Pancreas (tissue), 10 donors: ENCODE measurements at regions not wholly inside any gene's neighbourhood (a gene's known extent, or its start where the extent isn't known, plus 50 kb on each side); places are given as distances from the start of the nearest gene placed in this dataset.

Experiments
- ATAC-seq, 4 donors: fragments of 200-7000 bp; cut with Tn5 transposase; one replicate each; pipeline versions ENCODE4 v1.8.0 to v1.9.1; 2020; ENCODE audit warnings: mild to moderate bottlenecking in 4 of 4, moderate library complexity in 4 of 4
- DNase-seq, 6 donors: peaks; one replicate each; pipeline ENCODE4 v3.0.0-alpha.2; 2020
- FAIRE-seq: peaks from 2 replicates; lab custom pipeline; 2012; peaks lifted over from hg19 to GRCh38; lab: Jason Lieb, UNC
- H3K27ac ChIP-seq, 4 donors: fragments of 200-600 bp; sonication (generic); 1 replicate in 3 of 4; 2 replicates in 1 of 4; pipeline versions ENCODE4 v1.5.0 to v1.8.0; 2020
- H3K27me3 ChIP-seq, 4 donors: fragments of 200-600 bp; one replicate each; pipeline ENCODE4 v1.8.0; 2021
- H3K36me3 ChIP-seq, 3 donors: fragments of 200-600 bp; sonication (generic) in 1 of 3; one replicate each; pipeline versions ENCODE4 v1.5.0 to v1.8.0; 2020 to 2021
- H3K4me1 ChIP-seq, 3 donors: fragments of 200-600 bp; one replicate each; pipeline ENCODE4 v1.8.0; 2021
- H3K4me3 ChIP-seq, 4 donors: fragments of 200-600 bp; sonication (generic) in 2 of 4; one replicate each; pipeline versions ENCODE4 v1.5.0 to v1.8.0; 2020 to 2021
- H3K9me3 ChIP-seq, 4 donors: fragments of 200-600 bp; one replicate each; pipeline ENCODE4 v1.8.0; 2021
- CTCF ChIP-seq, 4 donors: fragments of 200-600 bp; sonication (generic) in 3 of 4; IDR thresholded peaks; one replicate each; pipeline versions ENCODE4 v1.5.0 to v1.8.0; 2021; ENCODE audit warnings: antibody characterized with exemption in 4 of 4
- WGBS, 2 donors: extraction: QIAGEN DNeasy Blood & Tissue Kit; methylation state at CpG; one replicate each; pipeline ENCODE4 v1.1.7; 2013; 5-methylcytosine and 5-hydroxymethylcytosine counted together
- intact Hi-C, 3 donors: fragments of 100-400 bp; cut with DNase I; formaldehyde crosslinking; loops; one replicate each; pipeline versions ENCODE4 v1.11.1 to v1.14.2; 2022
- donor health status: healthy with polysubstance abuse.
- donor health status: DM: no; HTN: no; CAD: no; lungs with moderate emphysema.
- donor health status: DM: no; HTN: no; CAD: no.
- donor health status: control.
- donor health status: control.
- donor health status: Bipolar disorder and iron deficiency.
- donor health status: DM: yes; HTN: yes; CAD: no.
- donor health status: DM: no; HTN: no; CAD: no.
- donor health status: DM: no; HTN: no; CAD: no.
- donor health status: DM: yes; HTN: yes; CAD: no.

- Histone ChIP-seq H3K9me3 (no peaks in the 10 kb centered on the region), H3K36me3 (no peaks in the 10 kb centered on the region), H3K27me3 (no peaks in the 10 kb centered on the region), H3K4me3 (no peak overlapping the region), H3K4me1 (no peaks in the 10 kb centered on the region), H3K27ac (no peak overlapping the region)
- DNase-seq (no peak), FAIRE-seq (no peak), ATAC-seq (no peak)
- intact Hi-C loops: no loop called here
- no peak for TF ChIP-seq CTCF (IDR thresholded peaks at IDR 0.05)
- WGBS, 2 donors: 86 to 91% methylated on average over 6 of the region's 6 CpGs
These were observed 200.6 kb upstream of the KLF3 start for GRCh38 chr4:38463268-38463958.

GRCh38 chr4:38464328-38464727 is 199.7 kb upstream of the KLF3 start:
- DNase-seq (no peak), ATAC-seq (no peak), FAIRE-seq (no peak)
- Histone ChIP-seq H3K4me1 (no peaks in the 10 kb centered on the region), H3K27me3 (no peaks in the 10 kb centered on the region), H3K4me3 (no peak overlapping the region), H3K9me3 (no peaks in the 10 kb centered on the region), H3K36me3 (no peaks in the 10 kb centered on the region), H3K27ac (no peak overlapping the region)
- 91 to 92% methylated on average over 4 of the region's 4 CpGs for WGBS, 2 donors
- intact Hi-C loops: no loop called here
- no peak for TF ChIP-seq CTCF (IDR thresholded peaks at IDR 0.05)

- TF ChIP-seq CTCF (IDR thresholded peaks at IDR 0.05): no peak
- ATAC-seq (no peak), DNase-seq (no peak), FAIRE-seq (no peak)
- Histone ChIP-seq H3K9me3 (no peaks in the 10 kb centered on the region), H3K4me1 (no peaks in the 10 kb centered on the region), H3K27me3 (no peaks in the 10 kb centered on the region), H3K27ac (no peak overlapping the region), H3K36me3 (no peaks in the 10 kb centered on the region), H3K4me3 (no peak overlapping the region)
- intact Hi-C loops: no loop called here
- WGBS, 2 donors: 100% methylated on average over 1 of the region's 1 CpG
These were observed 197.6 kb upstream of the KLF3 start for GRCh38 chr4:38466401-38466800.

- ATAC-seq: no peak
These were observed 196.7 kb upstream of the KLF3 start for GRCh38 chr4:38467296-38467695.

More at GRCh38 chr4:38467296-38467695, 196.7 kb upstream of the KLF3 start:
- no peak overlapping the region for H3K4me3 ChIP-seq
- DNase-seq: no peak
- no peaks in the 10 kb centered on the region for H3K27me3 ChIP-seq
- no peaks in the 10 kb centered on the region for H3K36me3 ChIP-seq
- FAIRE-seq: no peak
- WGBS, 2 donors: 94 to 98% methylated on average over 1 of the region's 1 CpG
- H3K9me3 ChIP-seq: no peaks in the 10 kb centered on the region
- no peak for TF ChIP-seq CTCF (IDR thresholded peaks at IDR 0.05)
- H3K27ac ChIP-seq: no peak overlapping the region
- intact Hi-C loops: no loop called here
- no peaks in the 10 kb centered on the region for H3K4me1 ChIP-seq
